OCI-LY1 (cell line): ENCODE measurements at regions not wholly inside any gene's neighbourhood (a gene's known extent, or its start where the extent isn't known, plus 50 kb on each side); places are given as distances from the start of the nearest gene placed in this dataset.

Experiments
- H2AFZ ChIP-seq: fragments of 200-600 bp; sonication (generic), shearing (Covaris generic); 2 replicates; pipeline ENCODE4 v1.6.0; 2014; ENCODE audit warnings: antibody characterized with exemption, mild to moderate bottlenecking, low read length
- H3F3A ChIP-seq: fragments of 200-600 bp; sonication (generic), shearing (Covaris generic); 2 replicates; pipeline ENCODE4 v1.6.0; 2014; ENCODE audit warnings: mild to moderate bottlenecking, antibody characterized with exemption, low read length, moderate library complexity; ENCODE audit not compliant: insufficient read depth
- H3K27ac ChIP-seq: fragments of 200-600 bp; sonication (generic); 2 replicates; pipeline ENCODE4 v1.5.1; 2014; ENCODE audit warnings: low read length, mixed run types, mild to moderate bottlenecking, low read depth; ENCODE audit not compliant: poor library complexity, severe bottlenecking
- H3K27me3 ChIP-seq: fragments of 200-600 bp; sonication (generic); 2 replicates; pipeline ENCODE4 v1.6.0; 2014; ENCODE audit warnings: antibody characterized with exemption, mild to moderate bottlenecking, low read length, moderate library complexity; ENCODE audit not compliant: insufficient read depth
- H3K36me3 ChIP-seq: fragments of 200-600 bp; sonication (generic); 2 replicates; pipeline ENCODE4 v1.6.1; 2014; ENCODE audit warnings: mild to moderate bottlenecking, antibody characterized with exemption, low read length, moderate library complexity, mixed read lengths; ENCODE audit not compliant: insufficient read depth
- H3K4me1 ChIP-seq: fragments of 200-600 bp; sonication (generic); 2 replicates; pipeline ENCODE4 v1.5.1; 2014; ENCODE audit warnings: mild to moderate bottlenecking, low read length, moderate library complexity; ENCODE audit not compliant: insufficient read depth, severe bottlenecking
- H3K4me2 ChIP-seq: fragments of 200-600 bp; sonication (generic), shearing (Covaris generic); 2 replicates; pipeline ENCODE4 v1.6.1; 2014; ENCODE audit warnings: low read length
- H3K4me3 ChIP-seq: fragments of 200-600 bp; sonication (generic); 2 replicates; pipeline ENCODE4 v1.5.1; 2014; ENCODE audit warnings: low read length, low read depth, mild to moderate bottlenecking, mixed read lengths; ENCODE audit not compliant: poor library complexity, severe bottlenecking
- H3K79me2 ChIP-seq: fragments of 200-600 bp; shearing (Covaris generic); 2 replicates; pipeline ENCODE4 v1.6.1; 2016; ENCODE audit warnings: mixed run types, low read length, mixed read lengths; ENCODE audit not compliant: insufficient read depth
- H3K9ac ChIP-seq: fragments of 200-600 bp; sonication (generic), shearing (Covaris generic); 2 replicates; pipeline ENCODE4 v1.6.1; 2014; ENCODE audit warnings: mild to moderate bottlenecking, low read length, mixed read lengths
- H3K9me2 ChIP-seq: fragments of 200-600 bp; sonication (generic), shearing (Covaris generic); 2 replicates; pipeline ENCODE4 v1.6.1; 2014; ENCODE audit warnings: low read depth, mild to moderate bottlenecking, low read length, mixed read lengths
- H3K9me3 ChIP-seq: fragments of 200-600 bp; shearing (Covaris generic); 2 replicates; pipeline ENCODE4 v1.6.1; 2014; ENCODE audit warnings: low read length, mixed read lengths
- H4K20me1 ChIP-seq: fragments of 200-600 bp; sonication (generic), shearing (Covaris generic); 2 replicates; pipeline ENCODE4 v1.6.0; 2016; ENCODE audit warnings: mild to moderate bottlenecking, low read length; ENCODE audit not compliant: insufficient read depth
- CTCF ChIP-seq: fragments of 200-600 bp; sonication (generic), shearing (Covaris generic); IDR thresholded peaks from 2 replicates; pipeline ENCODE4 v1.5.1; 2017; ENCODE audit warnings: mild to moderate bottlenecking, antibody characterized with exemption, low read length, moderate library complexity, mixed read lengths
- EZH2 ChIP-seq: fragments of 200-600 bp; sonication (generic), shearing (Covaris generic); IDR thresholded peaks from 2 replicates; pipeline ENCODE4 v1.8.0; 2017; ENCODE audit warnings: borderline replicate concordance, mixed run types, mild to moderate bottlenecking, antibody characterized with exemption, low read length, moderate library complexity, mixed read lengths

- no peaks in the 10 kb centered on the region for H3K9me2 ChIP-seq
- H4K20me1 ChIP-seq: no peaks in the 10 kb centered on the region
- H3K4me1 ChIP-seq: no peaks in the 10 kb centered on the region
- peaks cover 9% of the 10 kb centered on the region; the same call in 1 of the 2 replicates for H3K27me3 ChIP-seq
- H3K4me3 ChIP-seq: no peak overlapping the region
- no peak overlapping the region for H3K4me2 ChIP-seq
- H2AFZ ChIP-seq: no peak overlapping the region
- no peak overlapping the region for H3K27ac ChIP-seq
- no peak for TF ChIP-seq CTCF
- no peak for TF ChIP-seq EZH2
- H3K36me3 ChIP-seq: no peaks in the 10 kb centered on the region
- no peaks in the 10 kb centered on the region for H3K9me3 ChIP-seq
- no peaks in the 10 kb centered on the region for H3F3A ChIP-seq
- H3K9ac ChIP-seq: no peak overlapping the region
- H3K79me2 ChIP-seq: no peaks in the 10 kb centered on the region
Measured at GRCh38 chr13:111608556-111608955, 288.1 kb downstream of the TEX29 start.

GRCh38 chr13:111609631-111610030 lies 289.2 kb downstream of the TEX29 start:
- Histone ChIP-seq H3K4me1 (no peaks in the 10 kb centered on the region), H3K27me3 (peaks cover 9% of the 10 kb centered on the region; the same call in 1 of the 2 replicates), H3K9me2 (no peaks in the 10 kb centered on the region), H2AFZ (no peak overlapping the region), H3K9me3 (no peaks in the 10 kb centered on the region), H3K4me2 (no peak overlapping the region), H3K27ac (no peak overlapping the region), H3K4me3 (no peak overlapping the region), H4K20me1 (no peaks in the 10 kb centered on the region), H3K79me2 (no peaks in the 10 kb centered on the region), H3K9ac (no peak overlapping the region), H3K36me3 (no peaks in the 10 kb centered on the region), H3F3A (no peaks in the 10 kb centered on the region)
- TF ChIP-seq CTCF (no peak), EZH2 (no peak)

- H3K4me1 ChIP-seq: no peaks in the 10 kb centered on the region
Measured at GRCh38 chr13:111610081-111610480, 289.6 kb downstream of the TEX29 start.

More at GRCh38 chr13:111610081-111610480, 289.6 kb downstream of the TEX29 start:
- H4K20me1 ChIP-seq: no peaks in the 10 kb centered on the region
- no peaks in the 10 kb centered on the region for H3K9me3 ChIP-seq
- H3K27ac ChIP-seq: no peak overlapping the region
- no peaks in the 10 kb centered on the region for H3K79me2 ChIP-seq
- no peak overlapping the region for H3K9ac ChIP-seq
- H3K36me3 ChIP-seq: no peaks in the 10 kb centered on the region
- H3K27me3 ChIP-seq: peaks cover 9% of the 10 kb centered on the region; the same call in 1 of the 2 replicates
- no peaks in the 10 kb centered on the region for H3K9me2 ChIP-seq
- no peaks in the 10 kb centered on the region for H3F3A ChIP-seq
- no peak overlapping the region for H3K4me2 ChIP-seq
- no peak overlapping the region for H3K4me3 ChIP-seq
- H2AFZ ChIP-seq: no peak overlapping the region
- no peak for TF ChIP-seq CTCF
